HepG2 (cell line): ENCODE measurements at regions not wholly inside any gene's neighbourhood (a gene's known extent, or its start where the extent isn't known, plus 50 kb on each side); places are given as distances from the start of the nearest gene placed in this dataset.
"Not testable (repeated sequence)": the region's sequence is repeated elsewhere in the genome, so short reads cannot be mapped to it uniquely, and the experiment has no call there.

Experiments
- ATAC-seq: fragments of 200-7000 bp; cut with Tn5 transposase; 3 replicates; pipeline ENCODE4 v1.9.1; 2020; ENCODE audit warnings: mild to moderate bottlenecking, moderate library complexity
- BruUV-seq: library from RNA; stranded (reverse); fragments of 400-500 nt; replicated peaks from 2 replicates; lab custom pipeline; 2021; lab: Mats Ljungman, UMichigan
- CTCF ChIA-PET: fragments of 300-600 bp; formaldehyde crosslinking; extraction: SDS; loops from one replicate; lab custom pipeline; 2021; ENCODE audit warnings: low total read pairs, inconsistent platforms, low intra/inter-chr PET ratio; lab: Yijun Ruan, JAX
- POLR2A ChIA-PET: fragments of 350-600 bp; sonication (Branson Sonifier 250); formaldehyde crosslinking; loops from one replicate; lab custom pipeline; 2020; ENCODE audit warnings: antibody characterized with exemption, inconsistent platforms; lab: Yijun Ruan, JAX
- DNase-seq: peaks from one replicate; pipeline ENCODE4 v3.0.0-alpha.2; 2015; ENCODE audit warnings: low spot score
- FAIRE-seq: peaks from 3 replicates; lab custom pipeline; 2011; peaks lifted over from hg19 to GRCh38; lab: Jason Lieb, UNC
- H2AFZ ChIP-seq: one replicate; pipeline ENCODE4 v1.6.1; 2011; ENCODE audit warnings: low read length, inconsistent platforms
- H3K27ac ChIP-seq: fragments of 300-600 bp; 3 replicates; pipeline ENCODE4 v1.8.0; 2011; ENCODE audit warnings: mixed run types, mild to moderate bottlenecking, mixed read lengths, low read length, inconsistent platforms; ENCODE audit not compliant: insufficient read depth; ENCODE audit errors: extremely low read length
- H3K27me3 ChIP-seq, 2 experiments: fragments of 200-600 bp in 1 of 2; 2 replicates in 1 of 2; 3 replicates in 1 of 2; pipeline versions ENCODE4 v1.6.0 to v1.8.0; 2011; ENCODE audit warnings: low read length in 2 of 2, mild to moderate bottlenecking in 2 of 2, moderate library complexity in 2 of 2, inconsistent platforms in 1 of 2; ENCODE audit not compliant: insufficient read depth in 2 of 2, control insufficient read depth in 1 of 2
- H3K36me3 ChIP-seq, 2 experiments: fragments of 200-600 bp in 1 of 2; replicated peaks in 1 of 2; 2 replicates in 1 of 2; 3 replicates in 1 of 2; pipeline versions ENCODE4 v1.5.1 to v1.8.0; 2011; ENCODE audit warnings: low read length in 2 of 2, inconsistent platforms in 1 of 2; ENCODE audit not compliant: insufficient read depth in 2 of 2, control insufficient read depth in 1 of 2
- H3K4me1 ChIP-seq: 2 replicates; pipeline ENCODE4 v1.5.1; 2012; ENCODE audit warnings: low read length, inconsistent platforms; ENCODE audit not compliant: insufficient read depth
- H3K4me2 ChIP-seq: 2 replicates; pipeline ENCODE4 v1.6.0; 2011; ENCODE audit warnings: low read depth, low read length, inconsistent platforms
- H3K4me3 ChIP-seq, 3 experiments: fragments of 200-600 bp in 1 of 3; sonication (generic), shearing (Covaris generic) in 1 of 3; replicated peaks in 1 of 3; 2 replicates each; pipeline ENCODE4 v1.5.1; 2011 to 2016; ENCODE audit warnings: low read length in 3 of 3, inconsistent platforms in 2 of 3, low read depth in 2 of 3, mild to moderate bottlenecking in 2 of 3, control low read depth in 1 of 3, mixed read lengths in 1 of 3; ENCODE audit not compliant: insufficient read depth in 1 of 3
- H3K79me2 ChIP-seq: one replicate; pipeline ENCODE4 v1.6.1; 2011; ENCODE audit warnings: low read length, inconsistent platforms; ENCODE audit not compliant: insufficient read depth
- H3K9ac ChIP-seq: 2 replicates; pipeline ENCODE4 v1.6.0; 2011; ENCODE audit warnings: mild to moderate bottlenecking, low read depth, low read length, inconsistent platforms; ENCODE audit not compliant: insufficient read depth
- H3K9me3 ChIP-seq: 2 replicates; pipeline ENCODE4 v1.5.1; 2012; ENCODE audit warnings: mild to moderate bottlenecking, low read length
- H4K20me1 ChIP-seq: 2 replicates; pipeline ENCODE4 v1.6.0; 2011; ENCODE audit warnings: inconsistent platforms, mild to moderate bottlenecking, low read length, moderate library complexity; ENCODE audit not compliant: insufficient read depth
- ATF6 ChIP-seq: sonication (generic); formaldehyde crosslinking; conservative IDR thresholded peaks from 2 replicates; pipeline ENCODE4 v1.4.0; 2020; ENCODE audit warnings: missing genetic modification reagents
- GRHL1 ChIP-seq: sonication (generic); formaldehyde crosslinking; conservative IDR thresholded peaks from 2 replicates; pipeline ENCODE4 v1.8.0; 2022; ENCODE audit warnings: missing genetic modification reagents
- THAP8 ChIP-seq: sonication (generic); formaldehyde crosslinking; IDR thresholded peaks from 2 replicates; pipeline ENCODE4 v1.5.1; 2020; ENCODE audit warnings: missing genetic modification reagents, mild to moderate bottlenecking, borderline replicate concordance
- ZFY ChIP-seq: sonication (generic); formaldehyde crosslinking; IDR thresholded peaks from 2 replicates; pipeline ENCODE4 v1.4.0; 2020; ENCODE audit warnings: missing genetic modification reagents
- WGBS: methylation state at CpG from one replicate; pipeline ENCODE4 v1.1.6; 2017; ENCODE audit warnings: low lambda C conversion rate; 5-methylcytosine and 5-hydroxymethylcytosine counted together
- in situ Hi-C: cut with HindIII; loops from 2 replicates; pipeline ENCODE4 v1.10.0; 2017; ENCODE audit warnings: low pct_unique_long_range_greater_than_20kb; ENCODE audit not compliant: extremely low pct_ligation_motif_present
- intact Hi-C: fragments of 100-400 bp; cut with micrococcal nuclease; formaldehyde crosslinking; loops from one replicate; pipeline ENCODE4 v1.10.0; 2022; ENCODE audit not compliant: unreplicated experiment

- TF ChIP-seq GRHL1 (CRISPR knock-in tag) (no peak), ZFY (no peak), ATF6 (CRISPR knock-in tag) (no peak), THAP8 (CRISPR knock-in tag) (no peak)
These were observed 281.3 kb upstream of the NPAP1 start (continued) for GRCh38 chr15:24394303-24394702.

GRCh38 chr15:24412649-24413048 is 262.9 kb upstream of the NPAP1 start:
- H3K79me2 ChIP-seq, in situ Hi-C loops, intact Hi-C loops, H3K27me3 ChIP-seq, CTCF ChIA-PET, H3K4me1 ChIP-seq, H3K4me3 ChIP-seq, H2AFZ ChIP-seq, H3K27ac ChIP-seq, BruUV-seq, H3K9ac ChIP-seq, H3K4me2 ChIP-seq, DNase-seq, H4K20me1 ChIP-seq, H3K36me3 ChIP-seq, FAIRE-seq, ATAC-seq, POLR2A ChIA-PET: not testable (repeated sequence)
- 0% methylated on average over 1 of the region's 1 CpG for WGBS
- H3K9me3 ChIP-seq: peaks cover 44% of the 10 kb centered on the region

GRCh38 chr15:24426286-24427054 is 249.1 kb upstream of the NPAP1 start:
- H4K20me1 ChIP-seq, BruUV-seq, H3K36me3 ChIP-seq, ATAC-seq, H3K79me2 ChIP-seq, CTCF ChIA-PET, in situ Hi-C loops, POLR2A ChIA-PET, FAIRE-seq, H3K4me2 ChIP-seq, DNase-seq, H3K27me3 ChIP-seq, H3K4me1 ChIP-seq, H2AFZ ChIP-seq, H3K9ac ChIP-seq, H3K27ac ChIP-seq, H3K4me3 ChIP-seq: not testable (repeated sequence)
- WGBS: 30% methylated on average over 10 of the region's 20 CpGs
- intact Hi-C loops: loop anchor here (10.0 kb wide), 1 partner anchor 332 kb away; no protein-coding TSS in a partner anchor
- H3K9me3 ChIP-seq: peaks cover 20% of the 10 kb centered on the region

- ATAC-seq, DNase-seq, H3K4me2 ChIP-seq, CTCF ChIA-PET, H2AFZ ChIP-seq, H4K20me1 ChIP-seq, H3K4me3 ChIP-seq, H3K79me2 ChIP-seq, FAIRE-seq, H3K4me1 ChIP-seq, H3K27me3 ChIP-seq, in situ Hi-C loops, POLR2A ChIA-PET, BruUV-seq, H3K9ac ChIP-seq, H3K27ac ChIP-seq, H3K36me3 ChIP-seq: not testable (repeated sequence)
- WGBS: 56% methylated on average over 22 of the region's 26 CpGs
- peaks cover 21% of the 10 kb centered on the region for H3K9me3 ChIP-seq
- intact Hi-C loops: loop anchor here (10.0 kb wide), 1 partner anchor 332 kb away; no protein-coding TSS in a partner anchor
These were observed 248.5 kb upstream of the NPAP1 start for GRCh38 chr15:24427055-24427400.
